Subcutaneous abdominal adipose tissue (tissue), 5 donors: ENCODE measurements at regions not wholly inside any gene's neighbourhood (a gene's known extent, or its start where the extent isn't known, plus 50 kb on each side); places are given as distances from the start of the nearest gene placed in this dataset.

Source experiments
- H3K27ac ChIP-seq: one replicate; pipeline ENCODE4 v1.7.0; 2013; ENCODE audit warnings: low read depth, mild to moderate bottlenecking, inconsistent platforms, low read length, moderate library complexity
- H3K27me3 ChIP-seq, 5 donors: one replicate each; pipeline ENCODE4 v1.7.0; 2013; ENCODE audit warnings: low read length in 5 of 5, inconsistent platforms in 1 of 5; ENCODE audit not compliant: control insufficient read depth in 5 of 5, insufficient read depth in 4 of 5
- H3K36me3 ChIP-seq, 5 donors: one replicate each; pipeline ENCODE4 v1.7.0; 2013; ENCODE audit warnings: low read length in 5 of 5; ENCODE audit not compliant: control insufficient read depth in 5 of 5, insufficient read depth in 5 of 5
- H3K4me1 ChIP-seq, 5 donors: one replicate each; pipeline ENCODE4 v1.7.0; 2013; ENCODE audit warnings: low read length in 5 of 5, mild to moderate bottlenecking in 3 of 5, moderate library complexity in 1 of 5; ENCODE audit not compliant: control insufficient read depth in 5 of 5, insufficient read depth in 5 of 5
- H3K4me3 ChIP-seq, 5 donors: one replicate each; pipeline ENCODE4 v1.7.0; 2013; ENCODE audit warnings: low read length in 5 of 5, low read depth in 1 of 5
- H3K9ac ChIP-seq, 5 donors: one replicate each; pipeline ENCODE4 v1.7.0; 2013; ENCODE audit warnings: low read length in 5 of 5, mild to moderate bottlenecking in 4 of 5, moderate library complexity in 3 of 5
- H3K9me3 ChIP-seq, 5 donors: one replicate each; pipeline ENCODE4 v1.7.0; 2013; ENCODE audit warnings: low read length in 5 of 5; ENCODE audit not compliant: control insufficient read depth in 5 of 5
- donor health status: healthy.
- donor health status: healthy.
- donor health status: healthy.
- donor health status: healthy.
- donor health status: healthy.

GRCh38 chr5:173704615-173705511, 88.4 kb upstream of the BOD1 start:
- Histone ChIP-seq H3K4me1 (peaks cover 7 to 66% (median 35%) of the 10 kb centered on the region in 5 donors), H3K9me3 (no peaks in the 10 kb centered on the region), H3K4me3 (no peak overlapping the region), H3K36me3 (no peaks in the 10 kb centered on the region), H3K27ac (peak overlapping the region; percentile 84), H3K27me3 (no peaks in the 10 kb centered on the region), H3K9ac (no peak overlapping the region)

DNA sequence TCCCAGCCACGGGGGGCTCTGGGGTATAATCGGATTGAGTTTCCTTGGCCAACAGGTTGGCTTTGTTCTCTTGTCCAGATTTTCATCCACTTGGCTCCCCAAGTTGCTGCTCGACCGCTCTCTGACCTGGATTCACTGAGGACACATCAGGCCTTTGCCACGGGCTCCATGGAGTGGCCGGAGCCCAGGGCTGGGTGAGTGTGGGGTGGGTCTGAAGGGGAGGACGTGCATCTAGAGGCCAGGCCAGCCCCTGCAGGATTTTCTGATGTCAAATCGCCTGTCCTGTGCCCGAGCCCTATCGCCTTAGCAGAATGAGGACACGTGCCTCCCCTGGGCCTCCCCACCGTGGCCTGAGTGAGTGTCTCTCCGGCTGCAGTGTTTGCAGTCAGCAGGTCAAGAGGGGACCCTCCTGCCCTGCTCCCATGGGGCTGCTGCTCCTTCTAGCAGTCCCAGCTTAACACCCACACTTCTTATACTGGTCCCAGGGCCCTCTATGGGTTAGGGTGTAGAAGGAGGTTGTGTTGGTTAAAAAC, 89.1 kb upstream of the BOD1 start:
- peak overlapping the region; percentile 84 for H3K27ac ChIP-seq
- H3K27me3 ChIP-seq, result no peaks in the 10 kb centered on the region
- H3K4me3 ChIP-seq, result no peak overlapping the region
- H3K9ac ChIP-seq, result no peak overlapping the region
- H3K36me3 ChIP-seq, result no peaks in the 10 kb centered on the region
- H3K9me3 ChIP-seq, result no peaks in the 10 kb centered on the region
- peaks cover 7 to 69% (median 35%) of the 10 kb centered on the region in 5 donors for H3K4me1 ChIP-seq

DNA sequence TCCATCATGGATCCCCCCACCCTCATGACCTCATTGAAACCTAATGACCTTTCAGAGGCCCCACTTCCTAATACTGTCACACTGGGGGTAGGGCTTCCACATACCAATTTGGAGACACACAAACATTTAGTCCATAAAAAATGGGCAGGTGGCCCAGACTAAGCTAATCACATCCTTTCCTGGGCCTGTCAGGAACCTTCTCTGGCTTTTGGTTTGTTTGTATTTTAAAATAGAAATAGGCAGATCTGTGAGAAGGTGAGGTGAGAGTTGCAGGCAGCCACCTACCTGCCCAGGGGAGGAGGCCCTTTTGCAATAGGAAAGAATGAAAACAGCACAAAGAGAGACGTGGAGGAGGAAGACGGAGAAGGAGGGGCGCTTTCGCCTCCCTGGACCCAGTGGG, 90.2 kb upstream of the BOD1 start:
- Histone ChIP-seq H3K27me3 (no peaks in the 10 kb centered on the region), H3K9ac (no peak overlapping the region), H3K36me3 (no peaks in the 10 kb centered on the region), H3K4me1 (peaks cover 7 to 77% (median 35%) of the 10 kb centered on the region in 5 donors), H3K4me3 (no peak overlapping the region), H3K9me3 (no peaks in the 10 kb centered on the region), H3K27ac (peak overlapping the region; percentile 84)

- Histone ChIP-seq H3K27me3 (no peaks in the 10 kb centered on the region), H3K4me1 (peaks cover 7 to 83% (median 36%) of the 10 kb centered on the region in 5 donors), H3K9ac (no peak overlapping the region), H3K4me3 (no peak overlapping the region), H3K27ac (peak overlapping the region; percentile 84), H3K36me3 (no peaks in the 10 kb centered on the region), H3K9me3 (no peaks in the 10 kb centered on the region)
These were observed 90.9 kb upstream of the BOD1 start for GRCh38 chr5:173707392-173707791.

DNA sequence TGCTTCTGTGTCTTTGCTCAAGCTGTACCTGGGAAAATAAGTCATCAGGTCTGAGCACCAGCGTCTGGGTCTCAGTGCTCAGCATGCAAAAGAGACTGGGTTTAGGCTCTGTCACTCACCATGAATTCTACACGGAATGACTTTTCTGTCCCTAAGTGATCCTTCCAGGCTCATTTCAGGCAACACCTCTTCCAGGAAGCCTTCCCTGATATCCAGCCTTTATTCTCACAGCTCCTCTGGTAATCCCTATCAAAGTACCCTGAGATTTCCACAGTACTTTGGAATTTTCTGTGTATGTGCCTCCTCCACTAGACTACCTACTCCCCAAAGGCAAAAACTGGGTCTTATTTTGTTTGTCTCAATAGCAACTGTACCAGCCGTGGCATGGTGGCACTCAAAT, 92.7 kb upstream of the BOD1 start:
- no peaks in the 10 kb centered on the region for H3K9me3 ChIP-seq
- peak overlapping the region in 1 of 5 donors; percentile 28 for H3K9ac ChIP-seq
- H3K27me3 ChIP-seq, result no peaks in the 10 kb centered on the region
- H3K27ac ChIP-seq, result peak overlapping the region; percentile 42
- no peak overlapping the region for H3K4me3 ChIP-seq
- peaks cover 6 to 89% (median 48%) of the 10 kb centered on the region in 5 donors for H3K4me1 ChIP-seq
- no peaks in the 10 kb centered on the region for H3K36me3 ChIP-seq

DNA sequence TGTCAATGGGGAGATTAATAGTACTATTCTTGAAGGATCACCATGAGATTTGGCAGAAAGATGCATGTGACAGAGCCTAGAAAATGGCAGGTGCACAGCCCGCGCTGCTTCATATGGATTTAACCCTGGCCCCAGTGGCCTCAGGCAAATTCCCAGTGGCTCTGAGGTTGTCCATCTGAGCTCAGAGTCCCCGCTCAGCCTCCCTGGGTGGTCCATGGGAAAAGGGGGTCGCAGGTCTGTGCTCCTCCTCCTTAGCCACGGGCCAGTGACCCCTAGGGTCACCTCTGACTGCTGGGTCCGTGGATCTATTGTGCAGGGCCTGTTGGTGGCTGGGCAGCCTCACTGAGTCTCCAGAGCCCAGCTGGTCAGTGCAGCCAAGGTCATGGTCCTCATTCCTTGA, 93.3 kb upstream of the BOD1 start:
- Histone ChIP-seq H3K9ac (peak overlapping the region in 1 of 5 donors; percentile 28), H3K27ac (peak overlapping the region; percentile 42), H3K9me3 (no peaks in the 10 kb centered on the region), H3K4me1 (peaks cover 6 to 89% (median 54%) of the 10 kb centered on the region in 5 donors), H3K36me3 (no peaks in the 10 kb centered on the region), H3K4me3 (no peak overlapping the region), H3K27me3 (no peaks in the 10 kb centered on the region)

GRCh38 chr5:173710528-173710927, 94.1 kb upstream of the BOD1 start:
- Histone ChIP-seq H3K4me3 (no peak overlapping the region), H3K27me3 (no peaks in the 10 kb centered on the region), H3K27ac (peak overlapping the region; percentile 42), H3K9ac (no peak overlapping the region), H3K36me3 (no peaks in the 10 kb centered on the region), H3K4me1 (peaks cover 6 to 88% (median 54%) of the 10 kb centered on the region in 5 donors), H3K9me3 (no peaks in the 10 kb centered on the region)

DNA sequence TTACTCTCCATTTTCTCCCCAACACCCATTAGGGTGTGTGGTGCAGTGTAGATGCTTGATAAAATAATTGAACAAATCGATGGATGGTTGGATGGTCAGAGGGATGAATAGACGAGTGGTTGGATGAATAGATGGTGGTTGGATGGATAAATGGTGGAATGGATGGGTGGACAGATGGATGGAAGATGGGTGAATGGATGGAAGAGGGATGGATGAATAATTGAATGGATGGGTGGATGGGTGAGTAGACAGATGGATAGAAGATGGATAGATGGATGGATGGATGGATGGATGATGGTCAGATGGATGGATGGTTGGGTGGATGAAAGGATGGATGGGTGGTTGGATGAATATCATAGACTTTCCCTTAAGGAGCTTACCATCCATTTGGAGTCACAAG, 95.0 kb upstream of the BOD1 start:
- no peaks in the 10 kb centered on the region for H3K9me3 ChIP-seq
- H3K27me3 ChIP-seq, result no peaks in the 10 kb centered on the region
- H3K4me1 ChIP-seq, result peaks cover 3 to 82% (median 44%) of the 10 kb centered on the region in 5 donors
- H3K27ac ChIP-seq, result no peak overlapping the region
- no peaks in the 10 kb centered on the region for H3K36me3 ChIP-seq
- peak overlapping the region in 1 of 5 donors; percentile 8 for H3K4me3 ChIP-seq
- H3K9ac ChIP-seq, result no peak overlapping the region

GRCh38 chr5:173712609-173713175, 96.2 kb upstream of the BOD1 start:
- H3K9me3 ChIP-seq, result no peaks in the 10 kb centered on the region
- peak overlapping the region; percentile 71 for H3K27ac ChIP-seq
- H3K36me3 ChIP-seq, result no peaks in the 10 kb centered on the region
- peak overlapping the region in 3 of 5 donors; percentile 25 to 75 (median 46) for H3K4me3 ChIP-seq
- no peaks in the 10 kb centered on the region for H3K27me3 ChIP-seq
- H3K9ac ChIP-seq, result peak overlapping the region in 1 of 5 donors; percentile 68
- peaks cover 0 to 69% (median 32%) of the 10 kb centered on the region in 5 donors for H3K4me1 ChIP-seq
